ENCODE measurements at regions not wholly inside any gene's neighbourhood (a gene's known extent, or its start where the extent isn't known, plus 50 kb on each side); places are given as distances from the start of the nearest gene placed in this dataset.

DNA sequence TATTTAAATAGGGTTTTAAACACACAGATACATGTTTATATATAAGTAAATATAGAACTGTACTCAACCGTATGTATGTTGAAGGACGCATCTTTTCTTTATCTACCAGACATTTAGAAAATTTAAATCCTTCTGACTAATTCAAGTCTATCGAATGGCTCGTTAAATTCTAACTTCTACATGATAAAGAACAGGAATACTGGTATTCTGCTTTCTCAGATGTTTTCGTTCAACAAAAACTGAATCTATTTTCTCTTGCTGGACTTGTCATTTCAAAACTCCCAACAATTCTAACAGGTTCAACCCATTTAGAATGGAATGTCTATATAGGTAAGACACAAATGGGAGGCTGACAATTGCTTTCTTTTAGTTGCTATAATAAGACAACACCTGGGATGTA, 978.3 kb upstream of the ADGRL3 start:
- no peak for TF ChIP-seq GATA2 (IDR thresholded peaks at IDR 0.05; ENCODE audit: low read depth, low read length)
- TF ChIP-seq GATA3 (IDR thresholded peaks at IDR 0.05; ENCODE audit: low read depth, low read length): no peak
